AG04450 (cell line): ENCODE measurements at regions not wholly inside any gene's neighbourhood (a gene's known extent, or its start where the extent isn't known, plus 50 kb on each side); places are given as distances from the start of the nearest gene placed in this dataset.

Experiments used
- CTCF ChIA-PET: fragments of 300-600, 350-600 bp; formaldehyde crosslinking; extraction: SDS; loops from one replicate; lab custom pipeline; 2022; ENCODE audit warnings: antibody characterized with exemption, inconsistent platforms; lab: Charles Lee
- POLR2A ChIA-PET: fragments of 350-600 bp; formaldehyde crosslinking; extraction: SDS; loops from one replicate; lab custom pipeline; 2021; ENCODE audit warnings: antibody characterized with exemption, inconsistent platforms; lab: Yijun Ruan, JAX
- DNase-seq: peaks from one replicate; pipeline ENCODE4 v3.0.0-alpha.2; 2011; ENCODE audit warnings: low read depth, low spot score
- H3K27ac ChIP-seq: one replicate; pipeline ENCODE4 v1.5.1; 2012; ENCODE audit warnings: low read depth, low read length, control low read depth
- H3K27me3 ChIP-seq: one replicate; pipeline ENCODE4 v1.6.0; 2012; ENCODE audit warnings: low read length; ENCODE audit not compliant: control insufficient read depth, insufficient read depth
- H3K4me3 ChIP-seq: 2 replicates; pipeline ENCODE4 v1.5.1; 2011; ENCODE audit warnings: mild to moderate bottlenecking, low read depth, low read length, control low read depth
- H3K9me3 ChIP-seq: 2 replicates; pipeline ENCODE4 v1.5.1; 2012; ENCODE audit warnings: low read length; ENCODE audit not compliant: control insufficient read depth, insufficient read depth
- TF ChIP-seq, protein P1 (sequence below): IDR thresholded peaks from 2 replicates; pipeline ENCODE4 v1.5.1; 2011; ENCODE audit warnings: low read depth, low read length, control low read depth, inconsistent platforms

DNA sequence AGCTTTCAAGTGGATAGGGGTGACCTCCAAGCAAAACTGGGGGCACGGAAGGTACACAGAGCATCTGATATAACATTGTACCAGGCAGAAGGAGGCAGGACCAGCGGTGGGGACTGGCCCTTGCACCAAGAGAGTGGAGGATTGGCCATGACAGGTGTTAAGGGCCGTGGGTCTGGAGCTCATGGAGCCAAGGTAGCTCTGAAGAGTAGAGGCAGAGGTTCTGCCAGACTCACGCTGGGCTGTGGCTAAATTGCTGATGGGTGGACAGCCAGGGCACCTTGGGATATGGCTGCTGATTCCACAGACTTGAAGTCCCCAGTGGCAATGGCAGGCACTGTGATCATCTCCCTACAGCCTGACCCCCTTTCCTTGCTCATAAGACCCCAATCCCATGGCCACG, 65.9 kb upstream of the NKD1 start:
- CTCF ChIA-PET: no interaction called here
- POLR2A ChIA-PET: no interaction called here
- H3K27me3 ChIP-seq: no peaks in the 10 kb centered on the region
- H3K27ac ChIP-seq: no peak overlapping the region
- no peak overlapping the region for H3K4me3 ChIP-seq
- no peaks in the 10 kb centered on the region for H3K9me3 ChIP-seq
- DNase-seq: no peak
- TF ChIP-seq, protein P1, sequence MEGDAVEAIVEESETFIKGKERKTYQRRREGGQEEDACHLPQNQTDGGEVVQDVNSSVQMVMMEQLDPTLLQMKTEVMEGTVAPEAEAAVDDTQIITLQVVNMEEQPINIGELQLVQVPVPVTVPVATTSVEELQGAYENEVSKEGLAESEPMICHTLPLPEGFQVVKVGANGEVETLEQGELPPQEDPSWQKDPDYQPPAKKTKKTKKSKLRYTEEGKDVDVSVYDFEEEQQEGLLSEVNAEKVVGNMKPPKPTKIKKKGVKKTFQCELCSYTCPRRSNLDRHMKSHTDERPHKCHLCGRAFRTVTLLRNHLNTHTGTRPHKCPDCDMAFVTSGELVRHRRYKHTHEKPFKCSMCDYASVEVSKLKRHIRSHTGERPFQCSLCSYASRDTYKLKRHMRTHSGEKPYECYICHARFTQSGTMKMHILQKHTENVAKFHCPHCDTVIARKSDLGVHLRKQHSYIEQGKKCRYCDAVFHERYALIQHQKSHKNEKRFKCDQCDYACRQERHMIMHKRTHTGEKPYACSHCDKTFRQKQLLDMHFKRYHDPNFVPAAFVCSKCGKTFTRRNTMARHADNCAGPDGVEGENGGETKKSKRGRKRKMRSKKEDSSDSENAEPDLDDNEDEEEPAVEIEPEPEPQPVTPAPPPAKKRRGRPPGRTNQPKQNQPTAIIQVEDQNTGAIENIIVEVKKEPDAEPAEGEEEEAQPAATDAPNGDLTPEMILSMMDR: no peak

DNA sequence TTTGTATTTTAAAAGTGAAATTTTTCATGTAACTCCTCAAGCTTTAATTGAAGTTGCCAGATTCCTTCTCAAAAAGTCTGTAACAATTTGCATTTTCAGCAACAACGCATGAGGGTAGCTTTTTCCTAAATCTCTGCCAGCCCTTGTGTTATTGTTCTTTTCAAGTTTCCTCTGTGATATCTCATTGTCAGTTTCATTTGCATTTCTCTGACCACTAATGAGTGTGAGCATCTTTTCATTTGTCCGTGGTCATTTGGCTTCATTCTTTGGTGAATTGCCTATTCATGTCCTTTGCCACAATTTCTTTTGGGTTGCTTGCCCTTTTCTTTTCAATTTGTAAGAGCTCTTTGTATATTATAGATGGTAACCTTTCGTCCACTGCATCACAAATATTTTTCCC, 68.0 kb upstream of the NKD1 start:
- Histone ChIP-seq H3K9me3 (no peaks in the 10 kb centered on the region), H3K4me3 (no peak overlapping the region), H3K27ac (no peak overlapping the region), H3K27me3 (no peaks in the 10 kb centered on the region)
- TF ChIP-seq, protein P1: no peak
- POLR2A ChIA-PET: no interaction called here
- CTCF ChIA-PET: interaction anchor here (0.8 kb wide), 1 partner anchor 326 kb away, joined by 3 read pairs; no protein-coding TSS in a partner anchor
- no peak for DNase-seq

GRCh38 chr16:50479771-50480170, 68.4 kb upstream of the NKD1 start:
- Histone ChIP-seq H3K27ac (no peak overlapping the region), H3K4me3 (no peak overlapping the region), H3K27me3 (no peaks in the 10 kb centered on the region), H3K9me3 (no peaks in the 10 kb centered on the region)
- TF ChIP-seq, protein P1: no peak
- ChIA-PET CTCF (interaction anchor here (0.8 kb wide), 1 partner anchor 326 kb away, joined by 3 read pairs; no protein-coding TSS in a partner anchor), POLR2A (no interaction called here)
- no peak for DNase-seq

- Histone ChIP-seq H3K9me3 (no peaks in the 10 kb centered on the region), H3K27ac (no peak overlapping the region), H3K4me3 (no peak overlapping the region), H3K27me3 (no peaks in the 10 kb centered on the region)
- ChIA-PET POLR2A (no interaction called here), CTCF (no interaction called here)
- TF ChIP-seq, protein P1: no peak
- DNase-seq: no peak
Measured at GRCh38 chr16:50478773-50479149, 69.4 kb upstream of the NKD1 start.

DNA sequence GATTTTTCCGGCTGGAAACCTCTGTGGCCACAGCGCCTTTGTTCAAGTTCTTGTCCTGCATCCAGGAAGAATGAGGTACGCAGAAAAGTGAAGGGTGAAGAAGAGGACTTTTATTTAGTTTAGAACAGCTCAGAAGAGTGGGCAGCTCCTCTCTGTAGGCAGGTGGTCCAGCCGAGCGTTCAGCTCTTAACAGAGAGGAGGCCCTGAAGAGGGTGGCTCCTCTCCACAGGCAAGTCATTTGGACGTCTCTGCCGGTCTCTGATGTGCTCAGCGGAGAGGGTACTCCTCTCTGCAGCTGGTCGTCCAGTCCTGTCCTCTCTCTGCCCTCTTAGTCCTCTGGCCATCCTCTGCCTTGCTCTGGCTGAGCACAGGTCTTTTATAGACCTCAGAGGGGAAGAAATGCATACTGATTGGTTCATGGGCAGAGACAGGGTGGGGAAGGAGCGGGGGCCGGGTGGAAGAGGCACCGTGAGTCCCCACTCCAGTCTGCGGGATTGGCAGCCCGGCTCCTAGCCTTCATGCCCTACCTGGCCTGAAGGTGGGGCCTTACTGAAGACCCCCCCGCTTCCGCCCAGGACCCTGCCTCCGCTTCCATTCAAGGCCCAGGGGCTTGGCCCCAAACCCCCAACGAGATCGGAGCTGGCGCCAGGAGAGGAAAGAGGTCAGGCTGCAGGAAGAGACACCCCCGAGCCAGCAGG, 70.0 kb upstream of the NKD1 start:
- DNase-seq: no peak
- ChIA-PET CTCF (no interaction called here), POLR2A (no interaction called here)
- Histone ChIP-seq H3K9me3 (no peaks in the 10 kb centered on the region), H3K27me3 (no peaks in the 10 kb centered on the region), H3K4me3 (no peak overlapping the region), H3K27ac (no peak overlapping the region)
- TF ChIP-seq, protein P1: no peak
